HG02870 (cell line): ENCODE measurements at regions not wholly inside any gene's neighbourhood (a gene's known extent, or its start where the extent isn't known, plus 50 kb on each side); places are given as distances from the start of the nearest gene placed in this dataset.

ENCODE experiments used
- ATAC-seq: cut with Tn5 transposase; IDR thresholded peaks from one replicate; pipeline ENCODE4 v1.9.1; 2021; ENCODE audit warnings: mild to moderate bottlenecking, moderate library complexity; ENCODE audit not compliant: unreplicated experiment

GRCh38 chr13:62093984-62094780 is 678.5 kb upstream of the PCDH20 start:
- ATAC-seq, result no peak

DNA sequence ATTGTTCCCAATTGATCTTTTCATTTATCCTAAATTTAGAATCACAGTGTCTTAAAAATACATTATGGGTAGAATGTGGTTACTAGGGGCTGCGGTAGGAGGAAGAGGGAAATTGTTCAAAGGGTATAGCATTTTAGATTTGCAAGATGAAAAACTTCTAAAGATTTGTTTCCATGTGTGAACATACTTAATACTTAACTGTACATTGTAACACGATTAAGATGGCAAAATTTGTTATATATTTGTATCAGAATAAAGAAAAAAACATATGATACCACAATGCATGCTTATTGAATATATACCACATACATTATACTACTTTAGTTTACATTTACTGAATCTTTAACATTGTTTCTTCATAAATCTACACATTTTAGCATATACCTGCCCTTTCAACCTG is 677.3 kb upstream of the PCDH20 start:
- ATAC-seq, result no peak

DNA sequence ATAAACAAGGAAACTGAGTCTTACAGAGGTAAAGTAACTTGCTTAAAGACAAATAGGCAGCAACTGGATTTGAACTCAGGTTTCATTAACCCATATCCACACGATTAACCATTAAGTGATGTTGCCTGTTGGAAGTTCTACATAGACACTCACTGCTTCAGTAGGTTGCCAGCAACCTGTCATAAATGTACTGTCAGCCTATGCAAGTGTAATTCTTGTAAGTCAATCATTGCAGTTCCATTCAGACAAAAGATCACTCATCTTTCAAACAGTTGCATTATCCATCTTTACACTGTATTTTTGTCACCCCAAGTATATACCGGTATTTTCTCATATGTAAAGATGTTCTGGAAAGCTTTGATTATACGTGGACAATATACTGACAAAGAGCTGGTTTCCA is 676.9 kb upstream of the PCDH20 start:
- no peak for ATAC-seq

DNA sequence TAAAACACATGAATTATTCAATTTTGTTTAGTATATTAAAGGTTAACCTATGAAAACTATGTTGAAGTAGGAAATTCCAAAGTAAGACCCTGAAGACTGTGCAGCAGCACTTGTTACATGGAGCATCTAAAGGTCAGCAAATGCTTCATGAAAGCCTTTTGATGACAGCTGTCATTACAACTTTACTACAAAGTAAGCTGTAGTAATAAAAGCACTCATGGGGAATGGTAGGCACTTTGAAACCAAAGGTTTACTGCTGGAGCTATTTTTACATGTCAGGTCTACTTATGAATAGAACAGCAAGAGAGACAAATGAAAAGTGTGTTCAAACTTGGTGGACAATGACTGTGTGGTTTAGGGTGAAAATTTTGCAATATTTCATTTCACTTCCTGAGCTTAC is 672.5 kb upstream of the PCDH20 start:
- ATAC-seq, result no peak

- no peak for ATAC-seq
Measured at GRCh38 chr13:62087124-62087523, 671.5 kb upstream of the PCDH20 start.

DNA sequence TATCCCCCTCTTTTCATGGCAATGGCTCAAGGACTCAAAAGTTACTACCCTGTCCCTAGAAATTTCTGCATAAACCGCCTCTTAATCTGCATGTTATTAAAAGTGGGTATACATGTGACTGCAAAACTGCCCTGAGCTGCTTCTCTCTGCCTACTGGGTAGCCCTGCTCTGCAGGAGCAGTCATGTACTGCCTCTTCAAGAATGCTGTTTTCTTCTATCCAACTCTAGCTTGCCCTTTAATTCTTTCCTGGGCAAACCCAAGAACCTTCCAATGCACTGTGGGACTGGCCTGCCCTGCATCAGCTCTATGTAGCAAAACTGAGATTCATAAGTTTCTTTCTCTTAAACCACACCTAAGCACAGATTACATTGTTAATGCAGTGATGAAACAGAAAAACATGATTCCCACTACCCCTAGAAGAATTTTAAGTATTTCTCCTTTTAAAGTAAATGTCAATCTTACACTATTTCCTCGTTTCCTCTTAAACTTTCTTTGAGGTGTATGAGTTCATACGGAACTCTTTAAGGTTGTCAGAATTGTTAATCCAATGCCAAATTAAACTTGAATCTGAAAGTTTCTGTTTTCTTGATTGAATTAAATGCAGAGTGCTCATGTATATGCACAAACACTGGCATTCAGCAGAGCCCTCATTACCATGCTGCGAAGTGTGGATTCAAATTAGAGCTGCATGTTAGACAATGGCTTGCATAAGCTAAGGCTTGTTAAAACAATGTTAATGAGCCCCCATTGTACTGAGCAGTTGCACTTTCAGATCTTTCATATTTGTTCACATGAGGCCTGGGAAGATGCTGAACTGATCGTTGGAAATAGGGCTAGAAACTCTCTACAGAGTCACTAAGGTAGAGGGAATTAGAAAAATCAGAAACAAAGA is 669.9 kb upstream of the PCDH20 start:
- no peak for ATAC-seq

- no peak for ATAC-seq
Measured at GRCh38 chr13:62084728-62085127, 669.1 kb upstream of the PCDH20 start.

GRCh38 chr13:62067821-62068220 is 652.2 kb upstream of the PCDH20 start:
- ATAC-seq, result no peak

DNA sequence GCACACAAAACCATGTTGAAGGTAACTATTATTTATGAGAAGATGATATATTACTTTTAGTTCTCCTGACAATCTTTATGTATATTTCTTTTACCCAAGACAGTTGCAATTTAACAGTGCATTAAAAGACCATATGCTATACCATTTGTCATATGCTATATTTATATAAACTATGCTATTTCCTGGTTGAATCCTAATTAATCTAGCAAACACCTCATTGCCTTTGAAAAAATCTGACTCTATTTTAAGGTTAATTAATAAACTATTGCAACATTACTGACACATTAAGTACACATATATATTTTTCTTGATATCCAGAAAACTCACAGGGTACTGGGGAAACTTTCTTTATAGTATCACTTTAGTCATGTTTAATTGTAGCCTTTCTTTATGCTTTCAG is 649.4 kb upstream of the PCDH20 start:
- ATAC-seq, result no peak

GRCh38 chr13:62061751-62062150 is 646.1 kb upstream of the PCDH20 start:
- ATAC-seq, result no peak

GRCh38 chr13:62060570-62060969 is 644.9 kb upstream of the PCDH20 start:
- no peak for ATAC-seq

DNA sequence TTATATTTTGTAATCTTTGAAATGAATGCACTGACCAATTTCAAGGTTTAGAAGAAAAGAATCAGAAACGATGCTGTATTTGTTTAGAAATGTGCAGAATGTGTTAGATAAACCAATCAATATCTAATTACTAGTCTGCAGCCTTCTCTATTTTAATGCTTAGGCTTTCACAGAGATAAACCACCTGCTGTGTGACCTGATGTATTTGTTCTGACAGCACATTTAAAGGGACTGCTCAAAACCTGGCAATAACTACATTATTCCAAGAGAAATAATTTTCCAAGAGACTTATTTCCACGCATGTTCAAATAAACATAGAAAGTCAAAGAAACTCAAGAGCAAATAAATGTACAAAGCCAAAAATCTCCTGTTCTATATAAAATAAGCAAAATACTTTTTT is 641.6 kb upstream of the PCDH20 start:
- ATAC-seq, result no peak

- no peak for ATAC-seq
Measured at GRCh38 chr13:62049992-62050391, 634.3 kb upstream of the PCDH20 start.

- ATAC-seq, result no peak
Measured at GRCh38 chr13:62046512-62046911, 630.9 kb upstream of the PCDH20 start.

- ATAC-seq, result no peak
Measured at GRCh38 chr13:62043600-62043999, 628.0 kb upstream of the PCDH20 start.

DNA sequence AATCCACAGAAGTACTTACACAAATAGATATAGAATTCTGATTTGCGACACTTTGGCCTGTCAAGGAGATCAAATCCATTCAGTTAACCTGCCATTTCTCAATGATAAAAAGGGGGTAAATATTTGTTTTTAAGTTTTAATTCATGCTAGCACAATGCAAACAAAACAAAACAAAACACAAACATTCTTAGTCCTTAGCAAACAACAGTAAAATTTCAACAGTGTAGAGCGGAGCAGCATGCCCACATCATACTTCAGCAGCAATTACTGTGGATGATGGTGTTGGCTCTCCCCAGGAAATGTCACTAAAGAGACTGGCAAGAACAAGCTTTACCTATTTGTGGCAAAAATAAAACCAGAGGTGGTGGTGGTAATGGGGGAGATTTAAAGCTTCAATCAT is 625.2 kb upstream of the PCDH20 start:
- no peak for ATAC-seq

- no peak for ATAC-seq
Measured at GRCh38 chr13:62040078-62040477, 624.4 kb upstream of the PCDH20 start.

DNA sequence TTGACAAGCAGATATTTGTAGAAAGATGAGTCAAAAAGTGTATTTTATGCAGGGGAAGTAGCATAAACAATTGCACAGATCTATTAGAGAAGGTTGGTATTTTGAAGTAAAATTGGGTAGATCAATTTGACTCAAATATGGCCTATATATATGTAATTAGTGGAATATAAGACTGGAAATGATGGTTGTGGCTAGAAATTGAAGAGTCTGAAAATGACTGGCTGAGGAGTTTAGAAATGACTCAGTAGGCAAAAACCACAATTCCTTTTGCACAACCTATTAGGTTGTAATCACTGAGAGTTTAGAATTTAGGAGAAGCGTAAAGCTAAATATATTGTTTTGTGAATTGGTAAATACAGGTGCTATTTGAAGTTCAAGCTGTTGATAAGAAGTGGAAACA is 622.6 kb upstream of the PCDH20 start:
- ATAC-seq, result no peak

DNA sequence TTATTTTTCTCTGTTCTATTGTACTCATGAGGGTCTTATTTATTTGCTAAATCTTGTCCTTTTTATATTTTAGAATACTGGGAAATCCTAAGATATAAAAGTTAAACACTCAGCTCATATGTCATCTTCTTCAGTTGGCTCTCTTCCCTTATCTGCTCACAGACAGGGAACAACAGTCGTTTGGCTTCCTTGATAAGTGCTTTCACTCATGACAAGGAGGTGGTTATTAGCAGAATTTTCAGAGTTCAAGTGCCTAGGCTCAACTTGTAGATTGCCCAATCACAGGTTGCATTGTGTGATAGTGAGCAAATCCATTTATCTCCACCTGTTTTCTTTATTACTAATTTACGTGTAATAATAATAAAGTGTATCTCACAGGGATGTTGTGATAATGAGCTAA is 620.3 kb upstream of the PCDH20 start:
- ATAC-seq, result no peak

DNA sequence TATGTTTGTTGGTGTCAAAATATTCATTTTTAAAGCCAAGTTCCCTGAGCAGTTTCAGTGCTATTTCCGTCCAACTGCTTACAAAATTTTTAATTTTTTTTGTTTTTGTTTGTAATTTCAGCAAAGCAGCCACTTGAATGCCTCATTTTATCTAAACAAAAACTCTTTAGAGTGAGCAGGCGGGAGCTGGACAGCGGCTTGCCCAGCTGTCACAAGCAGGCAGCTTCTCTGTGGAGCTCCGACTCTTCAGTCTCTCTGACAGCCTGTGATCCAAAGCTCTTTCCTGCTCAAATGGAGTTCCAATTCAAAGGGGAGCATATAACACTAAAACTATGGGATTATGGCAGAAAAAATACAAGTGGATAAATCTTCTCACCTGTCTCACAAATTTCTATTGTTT is 618.3 kb upstream of the PCDH20 start:
- no peak for ATAC-seq

DNA sequence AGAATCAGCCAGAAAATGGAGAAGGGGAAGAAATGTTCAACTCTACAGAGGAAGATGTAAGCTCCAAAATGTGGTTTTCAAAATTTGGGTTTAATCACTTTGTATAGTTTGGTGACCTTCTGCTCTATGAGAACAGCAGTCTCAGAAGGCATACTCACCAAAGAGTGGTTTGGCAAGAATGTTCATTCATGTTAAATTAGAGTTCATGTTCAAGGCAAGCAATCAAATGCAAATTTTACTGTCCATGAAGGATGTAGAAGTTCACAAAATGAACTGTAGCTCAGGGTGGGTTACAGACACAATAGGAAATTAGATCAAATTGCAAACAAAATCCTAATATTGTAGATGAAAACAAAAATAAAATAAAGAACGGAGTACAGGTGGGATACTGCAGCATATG is 606.7 kb upstream of the PCDH20 start:
- ATAC-seq, result no peak

GRCh38 chr13:62019858-62020257 is 604.2 kb upstream of the PCDH20 start:
- no peak for ATAC-seq
